ENCODE measurements at regions not wholly inside any gene's neighbourhood (a gene's known extent, or its start where the extent isn't known, plus 50 kb on each side); places are given as distances from the start of the nearest gene placed in this dataset.

- no peak overlapping the region for H3K4me3 ChIP-seq (ENCODE audit: low read depth, low read length)
- no peaks in the 10 kb centered on the region for H3K4me1 ChIP-seq (ENCODE audit: control insufficient read depth, insufficient read depth, low read length)
- TF ChIP-seq GLI2 (tag by site-specific recombination; IDR thresholded peaks at IDR 0.05; ENCODE audit: borderline replicate concordance, low read depth) = no peak
- TF ChIP-seq ZNF19 (tag by site-specific recombination; IDR thresholded peaks at IDR 0.05; ENCODE audit: low read depth) = no peak
- no peak for TF ChIP-seq PRDM4 (tag by site-specific recombination; IDR thresholded peaks at IDR 0.05)
- ChIA-PET CTCF (interaction anchor here (0.7 kb wide), 1 partner anchor 67 kb away, joined by 3 read pairs; the partner anchor contains the start of gene TFPI2), POLR2A (no interaction called here)
- H3K9me3 ChIP-seq (ENCODE audit: control insufficient read depth, insufficient read depth, low read depth, low read length) = no peaks in the 10 kb centered on the region
- no peak overlapping the region for H3K27ac ChIP-seq (ENCODE audit: extremely low read depth, low read depth, low read length)
- H3K36me3 ChIP-seq (ENCODE audit: control insufficient read depth in 2 of 2, insufficient read depth in 1 of 2, low read length in 2 of 2) = no peaks in the 10 kb centered on the region
These were observed 66.9 kb downstream of the TFPI2 start for GRCh38 chr7:93823621-93824020.

DNA sequence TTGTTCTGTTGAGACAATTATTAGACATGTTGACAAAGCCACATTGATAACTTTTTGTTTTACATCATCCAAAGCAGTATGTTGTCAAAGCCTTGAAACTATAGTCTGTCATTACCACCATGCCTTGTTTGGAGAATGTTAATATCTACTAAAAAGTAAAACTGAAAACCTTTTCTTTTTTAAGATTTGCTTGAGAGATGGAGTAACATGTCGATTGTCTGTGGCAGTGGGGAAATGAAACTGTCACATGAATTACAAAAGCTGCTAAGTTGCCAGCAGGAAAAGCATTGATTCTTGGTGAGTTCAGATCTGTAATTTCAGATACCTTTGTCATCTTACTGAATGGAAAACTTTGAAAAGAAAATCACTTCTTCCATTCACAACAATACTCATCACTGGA, 69.1 kb downstream of the TFPI2 start:
- Histone ChIP-seq H3K4me3 (ENCODE audit: low read depth, low read length) (no peak overlapping the region), H3K4me1 (ENCODE audit: control insufficient read depth, insufficient read depth, low read length) (no peaks in the 10 kb centered on the region), H3K9me3 (ENCODE audit: control insufficient read depth, insufficient read depth, low read depth, low read length) (no peaks in the 10 kb centered on the region), H3K27ac (ENCODE audit: extremely low read depth, low read depth, low read length) (no peak overlapping the region), H3K36me3 (ENCODE audit: control insufficient read depth in 2 of 2, insufficient read depth in 1 of 2, low read length in 2 of 2) (no peaks in the 10 kb centered on the region)
- ChIA-PET CTCF (interaction anchor here (0.6 kb wide), 2 partner anchors 13 to 18 kb away, joined by 5 to 6 read pairs; no protein-coding TSS in a partner anchor), POLR2A (no interaction called here)
- TF ChIP-seq ZNF626 (tag by site-specific recombination; IDR thresholded peaks at IDR 0.05) = no peak
- no peak for TF ChIP-seq ZNF146 (tag by site-specific recombination; IDR thresholded peaks at IDR 0.05)
- no peak for TF ChIP-seq YY1 (tag by site-specific recombination; IDR thresholded peaks at IDR 0.05)
- TF ChIP-seq KLF10 (tag by site-specific recombination; IDR thresholded peaks at IDR 0.05) = no peak
- TF ChIP-seq, protein P1, sequence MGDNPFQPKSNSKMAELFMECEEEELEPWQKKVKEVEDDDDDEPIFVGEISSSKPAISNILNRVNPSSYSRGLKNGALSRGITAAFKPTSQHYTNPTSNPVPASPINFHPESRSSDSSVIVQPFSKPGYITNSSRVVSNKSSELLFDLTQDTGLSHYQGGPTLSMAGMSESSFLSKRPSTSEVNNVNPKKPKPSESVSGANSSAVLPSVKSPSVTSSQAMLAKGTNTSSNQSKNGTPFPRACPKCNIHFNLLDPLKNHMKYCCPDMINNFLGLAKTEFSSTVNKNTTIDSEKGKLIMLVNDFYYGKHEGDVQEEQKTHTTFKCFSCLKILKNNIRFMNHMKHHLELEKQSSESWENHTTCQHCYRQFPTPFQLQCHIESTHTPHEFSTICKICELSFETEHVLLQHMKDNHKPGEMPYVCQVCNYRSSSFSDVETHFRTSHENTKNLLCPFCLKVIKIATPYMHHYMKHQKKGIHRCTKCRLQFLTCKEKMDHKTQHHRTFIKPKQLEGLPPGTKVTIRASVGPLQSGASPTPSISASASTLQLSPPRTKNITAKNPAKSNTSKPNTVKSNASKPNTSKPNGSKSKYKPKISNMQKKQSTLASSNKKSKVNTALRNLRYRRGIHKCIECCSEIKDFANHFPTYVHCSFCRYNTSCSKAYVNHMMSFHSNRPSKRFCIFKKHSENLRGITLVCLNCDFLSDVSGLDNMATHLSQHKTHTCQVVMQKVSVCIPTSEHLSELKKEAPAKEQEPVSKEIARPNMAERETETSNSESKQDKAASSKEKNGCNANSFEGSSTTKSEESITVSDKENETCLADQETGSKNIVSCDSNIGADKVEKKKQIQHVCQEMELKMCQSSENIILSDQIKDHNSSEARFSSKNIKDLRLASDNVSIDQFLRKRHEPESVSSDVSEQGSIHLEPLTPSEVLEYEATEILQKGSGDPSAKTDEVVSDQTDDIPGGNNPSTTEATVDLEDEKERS (tag by site-specific recombination; IDR thresholded peaks at IDR 0.05) = no peak
- TF ChIP-seq ZIC2 (tag by site-specific recombination; IDR thresholded peaks at IDR 0.05) = no peak
- TF ChIP-seq ZNF777 (tag by site-specific recombination; IDR thresholded peaks at IDR 0.05; ENCODE audit: borderline replicate concordance) = no peak
- no peak for TF ChIP-seq ZBTB7A (tag by site-specific recombination; IDR thresholded peaks at IDR 0.05; ENCODE audit: low read depth)
- no peak for TF ChIP-seq ZNF223 (tag by site-specific recombination; IDR thresholded peaks at IDR 0.05)
- no peak for TF ChIP-seq ZNF341 (tag by site-specific recombination; IDR thresholded peaks at IDR 0.05; ENCODE audit: low read depth)
- TF ChIP-seq ZNF394 (tag by site-specific recombination; IDR thresholded peaks at IDR 0.05; ENCODE audit: borderline replicate concordance) = no peak
- TF ChIP-seq ZNF837 (tag by site-specific recombination; IDR thresholded peaks at IDR 0.05) = no peak
- no peak for TF ChIP-seq ZBTB1 (tag by site-specific recombination; IDR thresholded peaks at IDR 0.05)
- no peak for TF ChIP-seq ZSCAN16 (tag by site-specific recombination; IDR thresholded peaks at IDR 0.05)
- no peak for TF ChIP-seq ZBTB8A (tag by site-specific recombination; IDR thresholded peaks at IDR 0.05)
- no peak for TF ChIP-seq ZNF560 (tag by site-specific recombination; IDR thresholded peaks at IDR 0.05; ENCODE audit: borderline replicate concordance)
